ENCODE measurements at regions not wholly inside any gene's neighbourhood (a gene's known extent, or its start where the extent isn't known, plus 50 kb on each side); places are given as distances from the start of the nearest gene placed in this dataset.

DNA sequence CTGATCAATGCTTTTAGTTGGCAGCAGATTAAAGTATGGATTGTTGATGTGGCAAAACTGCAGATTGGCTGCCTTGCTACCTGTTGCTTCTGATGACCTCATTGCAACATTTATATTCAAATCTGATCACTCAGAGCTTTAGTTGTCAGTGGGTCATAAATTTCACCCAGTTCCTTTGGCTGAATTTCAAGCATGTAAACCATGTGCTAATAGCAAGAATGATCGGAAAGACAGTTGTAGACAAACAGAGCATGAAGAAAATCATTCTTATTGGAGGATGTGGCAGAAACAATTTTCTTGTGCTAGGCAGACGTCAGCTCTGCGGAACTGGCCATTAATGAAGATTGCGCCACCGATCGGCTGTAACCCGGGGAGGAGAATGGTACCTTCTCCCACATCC, 346.6 kb upstream of the EEF2KMT start:
- DNase-seq (ENCODE audit: low read depth, low spot score): no peak
- TF ChIP-seq POLR2AphosphoS5 (IDR thresholded peaks at IDR 0.05; ENCODE audit: borderline replicate concordance, low read depth, low read length) (no peak), EZH2 (IDR thresholded peaks at IDR 0.05) (no peak), FOXP2 (optimal IDR thresholded peaks at IDR 0.05; ENCODE audit: control extremely low read depth, extremely low read length, insufficient read depth) (no peak)
- H3K27ac ChIP-seq: no peak overlapping the region
- no peak overlapping the region for H3K9ac ChIP-seq (ENCODE audit: insufficient read length)
- no peak overlapping the region for H3K4me3 ChIP-seq
- no peaks in the 10 kb centered on the region for H3K36me3 ChIP-seq (ENCODE audit: insufficient read depth, low read length)
- H3K9me3 ChIP-seq (ENCODE audit: low read depth, low read length): no peaks in the 10 kb centered on the region

DNA sequence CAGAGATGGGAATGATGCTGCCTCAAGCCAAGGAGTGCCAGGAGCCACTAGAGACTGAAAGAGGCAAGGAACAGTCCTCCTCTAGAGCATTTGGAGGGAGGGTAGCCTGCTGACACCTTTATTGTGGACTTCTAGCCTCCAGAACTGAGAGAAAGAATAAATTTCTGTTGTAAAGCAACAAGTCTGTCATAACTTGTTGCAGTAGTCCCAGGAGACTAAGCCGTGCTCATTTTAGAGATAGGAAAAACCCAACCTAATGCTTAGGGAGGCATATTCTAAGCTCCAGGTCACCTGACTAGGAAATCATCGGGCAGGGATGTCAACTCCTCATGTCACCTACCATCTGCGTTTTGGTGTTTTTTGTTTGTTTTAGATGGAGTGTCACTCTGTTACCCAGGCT, 345.4 kb upstream of the EEF2KMT start:
- H3K27ac ChIP-seq: no peak overlapping the region
- no peaks in the 10 kb centered on the region for H3K9me3 ChIP-seq (ENCODE audit: low read depth, low read length)
- H3K9ac ChIP-seq (ENCODE audit: insufficient read length): no peak overlapping the region
- no peaks in the 10 kb centered on the region for H3K36me3 ChIP-seq (ENCODE audit: insufficient read depth, low read length)
- no peak for DNase-seq (ENCODE audit: low read depth, low spot score)
- H3K4me3 ChIP-seq: no peak overlapping the region
- TF ChIP-seq POLR2AphosphoS5 (IDR thresholded peaks at IDR 0.05; ENCODE audit: borderline replicate concordance, low read depth, low read length) (no peak), EZH2 (IDR thresholded peaks at IDR 0.05) (no peak), FOXP2 (optimal IDR thresholded peaks at IDR 0.05; ENCODE audit: control extremely low read depth, extremely low read length, insufficient read depth) (no peak)

DNA sequence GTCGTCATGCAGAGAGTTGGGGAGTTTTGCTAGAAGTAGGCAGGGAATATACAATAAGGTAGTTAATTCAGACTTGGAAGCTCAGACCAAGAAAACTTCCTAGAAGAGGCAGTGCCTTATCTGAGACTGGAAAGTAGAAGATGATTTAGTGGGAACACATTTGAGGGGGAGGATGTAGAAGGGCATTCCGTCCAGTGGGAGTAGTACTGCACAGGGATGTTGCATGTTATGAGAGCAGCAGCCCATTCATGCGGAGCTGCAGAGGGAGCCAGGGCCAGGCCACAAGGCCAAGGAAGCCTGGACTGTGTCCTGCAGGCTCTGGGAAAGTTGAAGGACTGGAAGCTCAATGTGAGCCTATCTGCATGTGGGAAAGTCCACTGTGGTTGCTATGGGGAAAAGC, 344.5 kb upstream of the EEF2KMT start:
- Histone ChIP-seq H3K9me3 (ENCODE audit: low read depth, low read length) (no peaks in the 10 kb centered on the region), H3K27ac (no peak overlapping the region), H3K9ac (ENCODE audit: insufficient read length) (no peak overlapping the region), H3K36me3 (ENCODE audit: insufficient read depth, low read length) (no peaks in the 10 kb centered on the region), H3K4me3 (no peak overlapping the region)
- no peak for DNase-seq (ENCODE audit: low read depth, low spot score)
- no peak for TF ChIP-seq FOXP2 (optimal IDR thresholded peaks at IDR 0.05; ENCODE audit: control extremely low read depth, extremely low read length, insufficient read depth)
- TF ChIP-seq EZH2 (IDR thresholded peaks at IDR 0.05): no peak
- TF ChIP-seq POLR2AphosphoS5 (IDR thresholded peaks at IDR 0.05; ENCODE audit: borderline replicate concordance, low read depth, low read length): no peak

DNA sequence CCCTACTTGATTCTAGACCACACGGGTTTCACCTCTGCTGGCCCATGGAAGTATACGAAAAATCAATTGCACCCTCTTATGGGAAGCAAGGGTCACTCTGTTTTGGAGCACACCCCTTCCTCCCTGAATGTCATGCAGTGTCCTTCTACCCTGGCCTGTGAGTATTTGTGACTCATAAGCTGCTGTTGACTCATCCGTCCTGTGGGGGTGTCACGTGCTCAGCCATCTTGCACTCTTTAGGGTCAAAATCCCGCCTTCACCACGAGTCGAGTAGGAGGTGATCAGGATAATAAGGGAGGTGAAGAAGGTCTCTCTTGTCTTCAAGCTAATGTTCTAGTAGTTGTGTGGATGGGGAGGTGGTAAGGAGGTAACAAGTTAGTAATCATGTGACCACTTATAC, 341.0 kb upstream of the EEF2KMT start:
- H3K9me3 ChIP-seq (ENCODE audit: low read depth, low read length): no peaks in the 10 kb centered on the region
- no peak for TF ChIP-seq POLR2AphosphoS5 (IDR thresholded peaks at IDR 0.05; ENCODE audit: borderline replicate concordance, low read depth, low read length)
- TF ChIP-seq EZH2 (IDR thresholded peaks at IDR 0.05): no peak
- TF ChIP-seq FOXP2 (optimal IDR thresholded peaks at IDR 0.05; ENCODE audit: control extremely low read depth, extremely low read length, insufficient read depth): no peak
- H3K27ac ChIP-seq: no peak overlapping the region
- DNase-seq (ENCODE audit: low read depth, low spot score): no peak
- H3K36me3 ChIP-seq (ENCODE audit: insufficient read depth, low read length): no peaks in the 10 kb centered on the region
- no peak overlapping the region for H3K9ac ChIP-seq (ENCODE audit: insufficient read length)
- no peak overlapping the region for H3K4me3 ChIP-seq

DNA sequence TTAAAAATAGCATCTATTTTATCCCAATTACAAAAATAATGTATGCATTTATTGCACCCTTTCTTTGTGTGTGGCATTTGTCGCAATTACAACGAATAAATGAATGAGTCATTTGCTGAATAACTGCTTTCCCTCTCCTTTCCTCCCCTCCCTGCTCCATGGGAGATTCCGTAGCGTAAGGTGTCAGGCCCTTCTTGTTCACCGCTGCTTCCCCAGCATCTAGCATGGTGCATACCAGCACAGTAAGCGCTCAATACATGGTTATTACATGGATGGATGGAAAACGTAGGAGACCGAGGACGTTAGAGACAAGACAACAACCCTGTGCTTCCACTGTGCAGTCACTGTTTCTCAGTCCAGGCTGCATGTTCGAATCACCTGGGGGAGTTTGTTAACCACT, 336.0 kb upstream of the EEF2KMT start:
- Histone ChIP-seq H3K9me3 (ENCODE audit: low read depth, low read length) (no peaks in the 10 kb centered on the region), H3K4me3 (no peak overlapping the region), H3K36me3 (ENCODE audit: insufficient read depth, low read length) (no peaks in the 10 kb centered on the region), H3K27ac (no peak overlapping the region), H3K9ac (ENCODE audit: insufficient read length) (no peak overlapping the region)
- no peak for DNase-seq (ENCODE audit: low read depth, low spot score)
- no peak for TF ChIP-seq FOXP2 (optimal IDR thresholded peaks at IDR 0.05; ENCODE audit: control extremely low read depth, extremely low read length, insufficient read depth)

DNA sequence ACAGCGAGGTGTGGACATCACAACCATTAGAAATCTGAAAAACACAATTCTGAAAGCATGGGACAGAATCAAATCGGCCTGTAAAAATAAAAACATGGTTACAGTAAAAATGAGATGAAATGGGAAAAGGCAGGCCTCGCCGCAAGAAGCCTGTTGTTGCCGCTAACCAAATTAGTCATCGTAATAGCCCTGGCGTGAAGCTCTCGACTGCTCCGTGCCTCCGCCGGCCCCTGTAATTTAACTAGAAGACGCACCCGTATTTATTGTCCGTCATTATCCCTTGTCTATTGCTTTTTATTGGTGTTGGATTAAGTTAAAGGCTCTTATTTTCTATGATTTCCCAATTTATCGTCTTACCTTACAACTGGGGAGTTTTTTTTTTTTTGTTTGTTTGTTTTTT, 334.6 kb upstream of the EEF2KMT start:
- no peak overlapping the region for H3K27ac ChIP-seq

DNA sequence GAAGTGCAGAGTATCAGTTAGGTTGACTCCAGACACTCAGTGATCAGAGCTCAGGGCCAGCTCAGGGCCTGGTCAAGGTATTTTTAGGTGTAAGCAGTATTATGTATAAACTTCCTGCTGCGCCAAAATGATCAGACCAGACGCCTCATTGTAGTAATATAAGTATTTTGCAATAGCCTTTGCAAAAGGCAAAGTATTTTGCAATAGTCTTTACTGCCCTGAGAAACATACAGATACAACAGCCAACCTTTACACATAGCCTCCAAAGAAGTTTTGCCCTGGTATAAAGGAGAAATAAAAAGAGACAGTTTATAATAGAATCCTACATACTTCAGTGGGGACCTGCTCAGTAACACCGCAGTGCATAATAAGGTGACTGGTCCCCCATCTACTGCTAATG, 333.0 kb upstream of the EEF2KMT start:
- H3K9me3 ChIP-seq (ENCODE audit: low read depth, low read length): no peaks in the 10 kb centered on the region
- DNase-seq (ENCODE audit: low read depth, low spot score): no peak
- TF ChIP-seq EZH2 (IDR thresholded peaks at IDR 0.05): no peak
- no peak for TF ChIP-seq FOXP2 (optimal IDR thresholded peaks at IDR 0.05; ENCODE audit: control extremely low read depth, extremely low read length, insufficient read depth)
- no peak for TF ChIP-seq POLR2AphosphoS5 (IDR thresholded peaks at IDR 0.05; ENCODE audit: borderline replicate concordance, low read depth, low read length)
- no peak overlapping the region for H3K27ac ChIP-seq
- H3K4me3 ChIP-seq: no peak overlapping the region
- no peaks in the 10 kb centered on the region for H3K36me3 ChIP-seq (ENCODE audit: insufficient read depth, low read length)
- no peak overlapping the region for H3K9ac ChIP-seq (ENCODE audit: insufficient read length)

More for the DNA sequence above, 334.6 kb upstream of the EEF2KMT start:
- no peak overlapping the region for H3K4me3 ChIP-seq
- no peaks in the 10 kb centered on the region for H3K9me3 ChIP-seq (ENCODE audit: low read depth, low read length)
- no peaks in the 10 kb centered on the region for H3K36me3 ChIP-seq (ENCODE audit: insufficient read depth, low read length)
- TF ChIP-seq FOXP2 (optimal IDR thresholded peaks at IDR 0.05; ENCODE audit: control extremely low read depth, extremely low read length, insufficient read depth) (no peak), EZH2 (IDR thresholded peaks at IDR 0.05) (no peak)
- H3K9ac ChIP-seq (ENCODE audit: insufficient read length): no peak overlapping the region
- no peak for DNase-seq (ENCODE audit: low read depth, low spot score)

DNA sequence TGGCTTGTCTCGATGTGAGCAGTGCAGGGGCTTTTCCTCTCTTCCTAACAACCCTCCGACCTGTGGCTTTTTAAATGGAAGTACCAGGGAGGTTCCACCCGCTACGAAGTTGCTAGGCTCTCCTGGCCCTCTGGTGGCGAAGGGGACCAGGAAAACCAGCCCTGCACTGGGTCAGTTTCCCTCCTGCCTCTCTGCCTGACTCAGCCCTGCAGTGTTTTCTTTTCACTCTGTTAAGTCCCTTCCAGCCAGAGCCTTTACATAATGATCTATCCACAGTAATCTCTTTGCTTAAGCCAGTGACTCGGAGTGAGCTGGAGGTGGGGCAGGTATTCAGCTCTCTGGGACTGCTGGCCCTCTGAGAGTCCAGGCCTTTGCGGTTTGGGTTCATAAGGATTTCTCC, 331.3 kb upstream of the EEF2KMT start:
- Histone ChIP-seq H3K27ac (no peak overlapping the region), H3K4me3 (no peak overlapping the region), H3K9me3 (ENCODE audit: low read depth, low read length) (no peaks in the 10 kb centered on the region), H3K9ac (ENCODE audit: insufficient read length) (no peak overlapping the region), H3K36me3 (ENCODE audit: insufficient read depth, low read length) (no peaks in the 10 kb centered on the region)
- no peak for DNase-seq (ENCODE audit: low read depth, low spot score)
- no peak for TF ChIP-seq EZH2 (IDR thresholded peaks at IDR 0.05)
- no peak for TF ChIP-seq POLR2AphosphoS5 (IDR thresholded peaks at IDR 0.05; ENCODE audit: borderline replicate concordance, low read depth, low read length)
- TF ChIP-seq FOXP2 (optimal IDR thresholded peaks at IDR 0.05; ENCODE audit: control extremely low read depth, extremely low read length, insufficient read depth): no peak

DNA sequence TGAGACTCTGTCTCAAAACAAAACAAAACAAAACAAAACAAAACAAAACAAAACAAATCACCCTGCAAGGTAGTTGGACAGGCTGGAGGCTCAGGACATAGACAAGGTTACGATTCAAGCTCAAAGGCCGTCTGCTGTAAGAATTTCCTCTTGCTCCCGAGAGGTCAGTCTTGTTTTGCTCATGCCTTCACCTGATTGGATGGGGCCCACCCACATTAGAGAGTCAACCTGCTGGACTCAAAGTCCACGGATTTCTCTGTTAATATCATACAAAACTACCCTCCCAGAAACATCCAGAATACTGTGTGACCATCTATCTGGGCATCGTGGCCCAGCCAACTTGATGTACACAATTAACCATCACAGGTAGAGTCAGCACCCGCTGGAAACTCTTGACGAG, 330.0 kb upstream of the EEF2KMT start:
- TF ChIP-seq EZH2 (IDR thresholded peaks at IDR 0.05): no peak
- TF ChIP-seq POLR2AphosphoS5 (IDR thresholded peaks at IDR 0.05; ENCODE audit: borderline replicate concordance, low read depth, low read length): no peak
- no peak for TF ChIP-seq FOXP2 (optimal IDR thresholded peaks at IDR 0.05; ENCODE audit: control extremely low read depth, extremely low read length, insufficient read depth)
- no peak for DNase-seq (ENCODE audit: low read depth, low spot score)
- Histone ChIP-seq H3K9me3 (ENCODE audit: low read depth, low read length) (no peaks in the 10 kb centered on the region), H3K4me3 (no peak overlapping the region), H3K9ac (ENCODE audit: insufficient read length) (no peak overlapping the region), H3K36me3 (ENCODE audit: insufficient read depth, low read length) (no peaks in the 10 kb centered on the region), H3K27ac (no peak overlapping the region)

Measured in SK-N-MC (cell line).